Body of pancreas (tissue), 4 donors: ENCODE measurements at regions not wholly inside any gene's neighbourhood (a gene's known extent, or its start where the extent isn't known, plus 50 kb on each side); places are given as distances from the start of the nearest gene placed in this dataset.

Experiments used
- ATAC-seq: fragments of 150-250 bp; one replicate; pipeline ENCODE4 v1.9.1; 2016
- DNase-seq, 4 donors: peaks; one replicate each; pipeline ENCODE4 v3.0.0-alpha.2; 2019
- H3K27ac ChIP-seq, 4 donors: fragments of 200-600 bp; sonication (generic); 1 replicate in 3 of 4; 2 replicates in 1 of 4; pipeline versions ENCODE4 v1.5.1 to v1.6.1; 2016 to 2019; ENCODE audit warnings: mild to moderate bottlenecking in 1 of 4, mixed read lengths in 1 of 4, moderate library complexity in 1 of 4
- H3K27me3 ChIP-seq, 2 donors: fragments of 200-600 bp; sonication (generic); one replicate each; pipeline ENCODE4 v1.6.0; 2016; ENCODE audit warnings: mild to moderate bottlenecking in 1 of 2
- H3K36me3 ChIP-seq, 2 donors: fragments of 200-600 bp; sonication (generic); replicated peaks in 1 of 2; 2 replicates each; pipeline ENCODE4 v1.5.1; 2016; ENCODE audit warnings: low read depth in 2 of 2; ENCODE audit not compliant: insufficient read depth in 1 of 2
- H3K4me1 ChIP-seq: fragments of 200-600 bp; sonication (generic); one replicate; pipeline ENCODE4 v1.6.0; 2016
- H3K4me3 ChIP-seq, 2 donors: fragments of 200-600 bp; sonication (generic); 1 replicate in 1 of 2; 2 replicates in 1 of 2; pipeline ENCODE4 v1.5.1; 2016 to 2019
- H3K9me3 ChIP-seq, 3 donors: fragments of 200-600 bp; sonication (generic); 1 replicate in 2 of 3; 2 replicates in 1 of 3; pipeline ENCODE4 v1.5.1; 2016
- CTCF ChIP-seq, 7 experiments: fragments of 450-650 bp in 4 of 7; fragments of 200-600 bp in 3 of 7; sonication (generic) in 3 of 7; IDR thresholded peaks; one replicate each; pipeline ENCODE4 v1.5.1; 2016 to 2019; ENCODE audit warnings: antibody characterized with exemption in 7 of 7
- POLR2A ChIP-seq, 3 donors: fragments of 450-650 bp; IDR thresholded peaks; one replicate each; pipeline ENCODE4 v1.6.1; 2016; ENCODE audit warnings: antibody characterized with exemption in 3 of 3, mild to moderate bottlenecking in 2 of 3
- WGBS, 2 donors: methylation state at CpG; one replicate each; pipeline ENCODE4 v1.1.5; 2017; 5-methylcytosine and 5-hydroxymethylcytosine counted together
- intact Hi-C: fragments of 100-400 bp; cut with DNase I; formaldehyde crosslinking; loops from one replicate; pipeline ENCODE4 v1.15.1; 2023

- 74 to 86% methylated on average over 5 of the region's 5 CpGs for WGBS, 2 donors
- Histone ChIP-seq H3K4me3 (no peak overlapping the region), H3K27me3 (no peaks in the 10 kb centered on the region), H3K4me1 (no peaks in the 10 kb centered on the region), H3K9me3 (no peaks in the 10 kb centered on the region), H3K27ac (no peak overlapping the region), H3K36me3 (no peaks in the 10 kb centered on the region)
- ATAC-seq: no peak
- no peak for TF ChIP-seq POLR2A (IDR thresholded peaks at IDR 0.05)
- no peak for TF ChIP-seq CTCF (IDR thresholded peaks at IDR 0.05)
- intact Hi-C loops: no loop called here
- DNase-seq: no peak
These were observed 117.2 kb upstream of the PITX1 start for GRCh38 chr5:135151256-135151655.

GRCh38 chr5:135150767-135151166, 116.7 kb upstream of the PITX1 start:
- TF ChIP-seq POLR2A (IDR thresholded peaks at IDR 0.05) (no peak), CTCF (IDR thresholded peaks at IDR 0.05) (no peak)
- WGBS, 2 donors: 83 to 89% methylated on average over 4 of the region's 4 CpGs
- DNase-seq (no peak), ATAC-seq (no peak)
- Histone ChIP-seq H3K4me3 (no peak overlapping the region), H3K27me3 (no peaks in the 10 kb centered on the region), H3K4me1 (no peaks in the 10 kb centered on the region), H3K27ac (no peak overlapping the region), H3K9me3 (no peaks in the 10 kb centered on the region), H3K36me3 (no peaks in the 10 kb centered on the region)
- intact Hi-C loops: no loop called here

GRCh38 chr5:135149956-135150723, 116.1 kb upstream of the PITX1 start:
- ATAC-seq: no peak
- TF ChIP-seq POLR2A (IDR thresholded peaks at IDR 0.05): no peak
- TF ChIP-seq CTCF (IDR thresholded peaks at IDR 0.05): no peak
- H3K36me3 ChIP-seq: no peaks in the 10 kb centered on the region

GRCh38 chr5:135149229-135149955, 115.4 kb upstream of the PITX1 start:
- H3K27me3 ChIP-seq: no peaks in the 10 kb centered on the region
- ATAC-seq (no peak), DNase-seq (no peak)
- 94 to 100% methylated on average over 1 to 5 of the region's 5 CpGs for WGBS, 2 donors
- intact Hi-C loops: no loop called here
- H3K4me3 ChIP-seq: no peak overlapping the region
- H3K36me3 ChIP-seq: no peaks in the 10 kb centered on the region
- H3K27ac ChIP-seq: no peak overlapping the region
- H3K4me1 ChIP-seq: no peaks in the 10 kb centered on the region
- TF ChIP-seq POLR2A (IDR thresholded peaks at IDR 0.05) (no peak), CTCF (IDR thresholded peaks at IDR 0.05) (no peak)
- H3K9me3 ChIP-seq: no peaks in the 10 kb centered on the region

More at GRCh38 chr5:135149956-135150723, 116.1 kb upstream of the PITX1 start:
- no peak overlapping the region for H3K4me3 ChIP-seq
- intact Hi-C loops: no loop called here
- H3K27me3 ChIP-seq: no peaks in the 10 kb centered on the region
- H3K4me1 ChIP-seq: no peaks in the 10 kb centered on the region
- 70 to 72% methylated on average over 10 to 13 of the region's 13 CpGs for WGBS, 2 donors
- DNase-seq: no peak
- no peaks in the 10 kb centered on the region for H3K9me3 ChIP-seq
- no peak overlapping the region for H3K27ac ChIP-seq
